OCI-LY7 (cell line): ENCODE measurements at regions not wholly inside any gene's neighbourhood (a gene's known extent, or its start where the extent isn't known, plus 50 kb on each side); places are given as distances from the start of the nearest gene placed in this dataset.
A peak's percentile ranks its signal among the peaks of the same experiment; 100 is the strongest.

Experiments used
- BruUV-seq: library from RNA; stranded (reverse); fragments of 400-500 nt; replicated peaks from 2 replicates; lab custom pipeline; 2021; lab: Mats Ljungman, UMichigan
- CTCF ChIA-PET: fragments of 300-600 bp; sonication (Branson Sonifier 250); formaldehyde crosslinking; loops from one replicate; lab custom pipeline; 2022; ENCODE audit warnings: antibody characterized with exemption; ENCODE audit not compliant: unreplicated experiment; lab: Charles Lee
- POLR2A ChIA-PET: fragments of 300-600 bp; sonication (Branson Sonifier 250); formaldehyde crosslinking; loops from one replicate; lab custom pipeline; 2022; ENCODE audit warnings: antibody characterized with exemption; lab: Charles Lee
- DNase-seq: peaks from one replicate; pipeline ENCODE4 v3.0.0-alpha.2; 2015; ENCODE audit warnings: low spot score
- H2AFZ ChIP-seq: fragments of 200-600 bp; sonication (generic), shearing (Covaris generic); 2 replicates; pipeline ENCODE4 v1.6.1; 2014; ENCODE audit warnings: mild to moderate bottlenecking, antibody characterized with exemption, low read length, moderate library complexity
- H3K27ac ChIP-seq: fragments of 200-600 bp; sonication (generic); 2 replicates; pipeline ENCODE4 v1.5.1; 2014; ENCODE audit warnings: mixed run types, low read depth, mild to moderate bottlenecking, moderate library complexity, low read length, inconsistent platforms; ENCODE audit not compliant: poor library complexity, severe bottlenecking
- H3K36me3 ChIP-seq: fragments of 200-600 bp; sonication (generic); 2 replicates; pipeline ENCODE4 v1.6.1; 2014; ENCODE audit warnings: mild to moderate bottlenecking, antibody characterized with exemption, low read length, moderate library complexity, mixed read lengths; ENCODE audit not compliant: insufficient read depth
- H3K4me1 ChIP-seq: fragments of 200-600 bp; sonication (generic); 2 replicates; pipeline ENCODE4 v1.5.1; 2014; ENCODE audit warnings: mild to moderate bottlenecking, low read length; ENCODE audit not compliant: insufficient read depth, poor library complexity, severe bottlenecking
- H3K4me2 ChIP-seq: fragments of 200-600 bp; sonication (generic); 2 replicates; pipeline ENCODE4 v1.6.1; 2014; ENCODE audit warnings: mild to moderate bottlenecking, low read length
- H3K4me3 ChIP-seq: fragments of 200-600 bp; sonication (generic); 2 replicates; pipeline ENCODE4 v1.5.1; 2014; ENCODE audit warnings: mild to moderate bottlenecking, low read depth, low read length; ENCODE audit not compliant: poor library complexity, severe bottlenecking
- H3K79me2 ChIP-seq: fragments of 200-600 bp; sonication (generic); 2 replicates; pipeline ENCODE4 v1.6.1; 2016; ENCODE audit warnings: low read depth, mild to moderate bottlenecking, low read length, moderate library complexity, mixed read lengths; ENCODE audit not compliant: insufficient read depth
- H3K9me2 ChIP-seq: fragments of 200-600 bp; sonication (generic); 2 replicates; pipeline ENCODE4 v1.6.1; 2016; ENCODE audit warnings: mild to moderate bottlenecking, low read length, mixed read lengths; ENCODE audit not compliant: insufficient read depth
- H3K9me3 ChIP-seq: fragments of 200-600 bp; sonication (generic); 2 replicates; pipeline ENCODE4 v1.6.1; 2014; ENCODE audit warnings: mild to moderate bottlenecking, mixed run types, low read length, mixed read lengths
- H4K20me1 ChIP-seq: fragments of 200-600 bp; sonication (generic); 2 replicates; pipeline ENCODE4 v1.6.1; 2014; ENCODE audit warnings: mild to moderate bottlenecking, antibody characterized with exemption, low read length, moderate library complexity, mixed read lengths; ENCODE audit not compliant: insufficient read depth
- EZH2phosphoT487 ChIP-seq: fragments of 200-600 bp; sonication (generic); IDR thresholded peaks from 2 replicates; pipeline ENCODE4 v1.6.1; 2018; ENCODE audit warnings: low read depth, borderline replicate concordance, mild to moderate bottlenecking, mixed run types, antibody characterized with exemption, low read length, moderate library complexity, mixed read lengths
- intact Hi-C: fragments of 100-400 bp; cut with micrococcal nuclease; formaldehyde crosslinking; loops from one replicate; pipeline ENCODE4 v1.10.0; 2022; ENCODE audit not compliant: unreplicated experiment
- TF ChIP-seq, protein P1 (sequence below): fragments of 200-600 bp; sonication (generic); conservative IDR thresholded peaks from 2 replicates; pipeline ENCODE4 v1.5.1; 2014; ENCODE audit warnings: mild to moderate bottlenecking, antibody characterized with exemption, low read length, moderate library complexity, mixed read lengths

DNA sequence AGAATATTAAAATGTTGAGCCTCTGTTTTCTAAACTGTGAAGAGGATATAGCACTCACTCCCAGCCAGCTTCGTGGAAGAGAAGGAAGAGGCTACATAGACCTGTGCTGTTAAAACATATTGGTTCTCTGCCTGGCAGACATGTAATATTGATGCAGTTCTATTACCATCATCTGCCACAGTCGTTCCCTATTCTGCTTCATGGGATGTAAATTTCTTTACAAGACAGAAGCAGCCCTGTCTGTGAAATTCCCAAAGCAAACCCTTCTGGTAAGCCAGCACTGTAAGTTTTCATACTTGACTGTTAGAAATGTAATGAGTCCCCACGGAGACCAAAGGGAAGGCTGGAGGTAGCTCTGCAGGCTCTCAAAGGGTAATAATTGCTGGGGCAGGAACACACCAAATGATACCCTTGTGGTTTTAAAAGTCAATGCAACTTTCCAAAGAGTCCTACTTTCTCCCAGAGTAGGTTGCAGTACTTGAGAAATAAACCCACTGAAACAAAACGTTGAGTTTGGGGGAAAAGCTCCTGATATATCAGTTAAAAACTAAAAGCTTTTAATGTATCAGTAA lies 129.9 kb upstream of the HES1 start:
- no peak overlapping the region for H3K4me2 ChIP-seq
- BruUV-seq = no TSS peak
- POLR2A ChIA-PET = interaction anchor here (0.6 to 0.9 kb wide), 5 partner anchors 23 to 119 kb away, joined by 3 to 4 read pairs (median 3); no protein-coding TSS in a partner anchor

DNA sequence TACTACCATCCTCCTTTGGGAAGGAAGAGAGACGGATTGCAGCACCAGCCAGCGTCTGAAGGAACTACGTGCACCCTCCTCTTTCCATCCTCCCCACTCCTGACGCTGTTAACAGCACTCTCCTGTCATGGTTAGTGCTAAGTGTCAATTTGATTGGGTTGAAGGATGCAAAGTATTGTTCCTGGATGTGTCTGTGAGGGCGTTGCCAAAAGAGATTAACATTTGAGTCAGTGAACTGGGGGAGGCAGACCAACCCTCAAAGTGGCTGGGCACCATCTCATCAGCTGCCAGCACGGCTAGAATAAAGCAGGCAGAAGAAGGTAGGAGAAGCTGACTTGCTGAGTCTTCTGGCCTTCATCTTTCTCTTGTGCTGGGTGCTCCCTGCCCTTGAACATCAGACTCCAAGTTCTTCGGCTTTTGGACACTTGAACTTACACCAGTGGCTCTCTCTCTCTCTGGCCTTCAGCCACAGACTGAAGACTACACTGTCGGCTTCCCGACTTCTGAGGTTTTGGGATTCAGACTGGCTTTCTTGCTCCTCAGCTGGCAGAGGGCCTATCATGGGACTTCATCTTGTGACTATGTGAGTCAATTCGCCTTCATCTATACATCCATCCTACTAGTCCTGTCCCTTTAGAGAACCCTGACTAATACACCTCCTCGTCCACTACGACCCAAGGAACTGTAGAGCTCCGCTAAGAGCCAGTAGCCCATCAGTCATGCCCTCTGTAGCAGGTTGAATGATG lies 128.2 kb upstream of the HES1 start:
- no peaks in the 10 kb centered on the region for H4K20me1 ChIP-seq
- no peak overlapping the region for H3K4me3 ChIP-seq
- POLR2A ChIA-PET = interaction anchor here (0.6 kb wide), 1 partner anchor 39 kb away, joined by 3 read pairs; no protein-coding TSS in a partner anchor
- intact Hi-C loops = no loop called here
- no peaks in the 10 kb centered on the region for H3K9me3 ChIP-seq
- H3K9me2 ChIP-seq = no peaks in the 10 kb centered on the region
- no peak overlapping the region for H3K27ac ChIP-seq
- CTCF ChIA-PET = interaction anchor here (1.0 kb wide), 1 partner anchor 10 kb away, joined by 4 read pairs; no protein-coding TSS in a partner anchor
- peaks cover 26% of the 10 kb centered on the region for H3K4me1 ChIP-seq
- no TSS peak for BruUV-seq
- H3K79me2 ChIP-seq = no peaks in the 10 kb centered on the region
- no peaks in the 10 kb centered on the region for H3K36me3 ChIP-seq
- H3K4me2 ChIP-seq = no peak overlapping the region
- no peak for TF ChIP-seq EZH2phosphoT487
- TF ChIP-seq, protein P1, sequence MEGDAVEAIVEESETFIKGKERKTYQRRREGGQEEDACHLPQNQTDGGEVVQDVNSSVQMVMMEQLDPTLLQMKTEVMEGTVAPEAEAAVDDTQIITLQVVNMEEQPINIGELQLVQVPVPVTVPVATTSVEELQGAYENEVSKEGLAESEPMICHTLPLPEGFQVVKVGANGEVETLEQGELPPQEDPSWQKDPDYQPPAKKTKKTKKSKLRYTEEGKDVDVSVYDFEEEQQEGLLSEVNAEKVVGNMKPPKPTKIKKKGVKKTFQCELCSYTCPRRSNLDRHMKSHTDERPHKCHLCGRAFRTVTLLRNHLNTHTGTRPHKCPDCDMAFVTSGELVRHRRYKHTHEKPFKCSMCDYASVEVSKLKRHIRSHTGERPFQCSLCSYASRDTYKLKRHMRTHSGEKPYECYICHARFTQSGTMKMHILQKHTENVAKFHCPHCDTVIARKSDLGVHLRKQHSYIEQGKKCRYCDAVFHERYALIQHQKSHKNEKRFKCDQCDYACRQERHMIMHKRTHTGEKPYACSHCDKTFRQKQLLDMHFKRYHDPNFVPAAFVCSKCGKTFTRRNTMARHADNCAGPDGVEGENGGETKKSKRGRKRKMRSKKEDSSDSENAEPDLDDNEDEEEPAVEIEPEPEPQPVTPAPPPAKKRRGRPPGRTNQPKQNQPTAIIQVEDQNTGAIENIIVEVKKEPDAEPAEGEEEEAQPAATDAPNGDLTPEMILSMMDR = no peak
- no peak overlapping the region for H2AFZ ChIP-seq
- DNase-seq = no peak

More for the DNA sequence above, 129.9 kb upstream of the HES1 start:
- H3K79me2 ChIP-seq = no peaks in the 10 kb centered on the region
- no peak overlapping the region for H3K27ac ChIP-seq
- intact Hi-C loops = no loop called here
- CTCF ChIA-PET = interaction anchor here (1.0 kb wide), 1 partner anchor 35 kb away, joined by 3 read pairs; no protein-coding TSS in a partner anchor
- no peak overlapping the region for H3K4me3 ChIP-seq
- peak overlapping the region; percentile 63 for H2AFZ ChIP-seq
- H3K4me1 ChIP-seq = peaks cover 26% of the 10 kb centered on the region
- H3K36me3 ChIP-seq = no peaks in the 10 kb centered on the region
- no peaks in the 10 kb centered on the region for H3K9me3 ChIP-seq
- no peaks in the 10 kb centered on the region for H3K9me2 ChIP-seq
- no peaks in the 10 kb centered on the region for H4K20me1 ChIP-seq
- no peak for DNase-seq
- TF ChIP-seq, protein P1 = 0 out of 2 replicates have a peak, but pooled peaks have one; percentile 10
- TF ChIP-seq EZH2phosphoT487 = no peak
